RWPE2 (cell line): ENCODE measurements at regions not wholly inside any gene's neighbourhood (a gene's known extent, or its start where the extent isn't known, plus 50 kb on each side); places are given as distances from the start of the nearest gene placed in this dataset.

Source experiments
- ATAC-seq: fragments of 200-7000 bp; cut with Tn5 transposase; 3 replicates; pipeline ENCODE4 v1.9.1; 2021; ENCODE audit warnings: low read depth
- DNase-seq: peaks from one replicate; pipeline ENCODE4 v3.0.0-alpha.2; 2020; ENCODE audit warnings: low spot score
- H3K27ac ChIP-seq: fragments of 450-650 bp; 2 replicates; pipeline ENCODE4 v1.5.1; 2017; ENCODE audit warnings: mild to moderate bottlenecking; ENCODE audit not compliant: poor library complexity, severe bottlenecking
- H3K27me3 ChIP-seq: fragments of 250-450 bp; sonication (Bioruptor Pico); 2 replicates; pipeline ENCODE4 v1.5.1; 2021; ENCODE audit warnings: mild to moderate bottlenecking, moderate library complexity; ENCODE audit not compliant: insufficient read depth, poor library complexity, severe bottlenecking
- H3K36me3 ChIP-seq: fragments of 250-450 bp; sonication (Bioruptor Pico); 2 replicates; pipeline ENCODE4 v1.5.1; 2020; ENCODE audit warnings: low read depth, mild to moderate bottlenecking, moderate library complexity
- H3K4me1 ChIP-seq: fragments of 250-450 bp; sonication (Bioruptor Pico); 2 replicates; pipeline ENCODE4 v1.5.1; 2021; ENCODE audit warnings: mild to moderate bottlenecking, moderate library complexity; ENCODE audit not compliant: insufficient read depth, poor library complexity, severe bottlenecking
- H3K4me3 ChIP-seq: fragments of 250-450 bp; sonication (Bioruptor Pico); 2 replicates; pipeline ENCODE4 v1.5.1; 2021; ENCODE audit warnings: mild to moderate bottlenecking, moderate library complexity; ENCODE audit not compliant: severe bottlenecking
- H3K9me3 ChIP-seq: fragments of 250-450 bp; sonication (Bioruptor Pico); 2 replicates; pipeline ENCODE4 v1.5.1; 2021; ENCODE audit warnings: mild to moderate bottlenecking, moderate library complexity; ENCODE audit not compliant: severe bottlenecking
- CTCF ChIP-seq: fragments of 450-650 bp; IDR thresholded peaks from one replicate; pipeline ENCODE4 v1.5.1; 2017; ENCODE audit warnings: mild to moderate bottlenecking, moderate library complexity; ENCODE audit not compliant: poor library complexity, severe bottlenecking

GRCh38 chr11:23490557-23491235 is 630.4 kb upstream of the CCDC179 start:
- TF ChIP-seq CTCF, result no peak
- no peak overlapping the region for H3K4me3 ChIP-seq
- H3K4me1 ChIP-seq, result no peaks in the 10 kb centered on the region
- no peaks in the 10 kb centered on the region for H3K27me3 ChIP-seq
- no peak overlapping the region for H3K27ac ChIP-seq
- DNase-seq, result no peak
- no peaks in the 10 kb centered on the region for H3K36me3 ChIP-seq
- no peak for ATAC-seq
- H3K9me3 ChIP-seq, result no peaks in the 10 kb centered on the region

GRCh38 chr11:23494981-23495380 is 634.7 kb upstream of the CCDC179 start:
- ATAC-seq (no peak), DNase-seq (no peak)
- no peak for TF ChIP-seq CTCF
- no peaks in the 10 kb centered on the region for H3K4me1 ChIP-seq
- no peaks in the 10 kb centered on the region for H3K36me3 ChIP-seq
- H3K9me3 ChIP-seq, result no peaks in the 10 kb centered on the region
- H3K27me3 ChIP-seq, result no peaks in the 10 kb centered on the region
- no peak overlapping the region for H3K27ac ChIP-seq
- no peak overlapping the region for H3K4me3 ChIP-seq

- no peak for ATAC-seq
- no peaks in the 10 kb centered on the region for H3K27me3 ChIP-seq
- H3K4me1 ChIP-seq, result no peaks in the 10 kb centered on the region
- H3K27ac ChIP-seq, result no peak overlapping the region
- H3K4me3 ChIP-seq, result no peak overlapping the region
- H3K36me3 ChIP-seq, result no peaks in the 10 kb centered on the region
- no peak for TF ChIP-seq CTCF
- H3K9me3 ChIP-seq, result no peaks in the 10 kb centered on the region
- no peak for DNase-seq
Observed at GRCh38 chr11:23496340-23496739, 636.1 kb upstream of the CCDC179 start.

- no peak for ATAC-seq
- H3K4me3 ChIP-seq, result no peak overlapping the region
- TF ChIP-seq CTCF, result no peak
- H3K9me3 ChIP-seq, result no peaks in the 10 kb centered on the region
- DNase-seq, result no peak
- no peaks in the 10 kb centered on the region for H3K36me3 ChIP-seq
- H3K4me1 ChIP-seq, result no peaks in the 10 kb centered on the region
- H3K27me3 ChIP-seq, result no peaks in the 10 kb centered on the region
- H3K27ac ChIP-seq, result no peak overlapping the region
Observed at GRCh38 chr11:23497040-23497439, 636.8 kb upstream of the CCDC179 start.

DNA sequence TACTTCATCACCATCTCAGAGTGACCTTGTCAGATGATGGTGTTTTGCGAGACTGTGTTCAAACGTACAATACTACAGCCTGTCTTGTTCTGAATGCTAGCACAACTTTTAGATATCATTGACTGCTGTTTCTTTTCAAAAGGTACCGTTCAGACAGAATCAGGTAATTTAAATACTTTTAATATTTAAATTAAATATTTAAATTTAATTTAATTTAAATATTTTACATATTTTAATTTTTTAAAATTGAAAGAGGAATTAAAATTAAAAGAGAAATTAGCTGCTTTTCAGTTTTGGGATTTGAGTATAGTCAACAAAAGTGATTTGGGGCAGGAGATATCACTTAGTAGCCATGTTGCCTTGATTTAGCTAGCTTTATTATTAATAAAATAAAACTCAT is 642.1 kb upstream of the CCDC179 start:
- TF ChIP-seq CTCF, result no peak
- Histone ChIP-seq H3K4me1 (no peaks in the 10 kb centered on the region), H3K9me3 (no peaks in the 10 kb centered on the region), H3K4me3 (no peak overlapping the region), H3K27ac (no peak overlapping the region), H3K36me3 (no peaks in the 10 kb centered on the region), H3K27me3 (no peaks in the 10 kb centered on the region)
- DNase-seq, result no peak
- no peak for ATAC-seq
